CD4-positive, alpha-beta T cell treated with Interleukin-12 subunit alpha and Interleukin-12 subunit beta, for 1 hour (primary cell): ENCODE measurements at regions not wholly inside any gene's neighbourhood (a gene's known extent, or its start where the extent isn't known, plus 50 kb on each side); places are given as distances from the start of the nearest gene placed in this dataset.
A peak's percentile ranks its signal among the peaks of the same experiment; 100 is the strongest.

ENCODE experiments used
- DNase-seq: peaks from one replicate; pipeline ENCODE4 v3.0.0-alpha.2; 2020

GRCh38 chr4:89541998-89542397 is 234.4 kb upstream of the GPRIN3 start:
- no peak for DNase-seq

- DNase-seq, result no peak
These were observed 232.5 kb upstream of the GPRIN3 start for GRCh38 chr4:89539797-89540711.

- no peak for DNase-seq
These were observed 231.8 kb upstream of the GPRIN3 start for GRCh38 chr4:89539374-89539773.

GRCh38 chr4:89538886-89539285 is 231.3 kb upstream of the GPRIN3 start:
- no peak for DNase-seq

- DNase-seq, result no peak
These were observed 230.6 kb upstream of the GPRIN3 start for GRCh38 chr4:89538171-89538570.

- no peak for DNase-seq
These were observed 229.7 kb upstream of the GPRIN3 start for GRCh38 chr4:89537281-89537680.

- DNase-seq, result no peak
These were observed 227.7 kb upstream of the GPRIN3 start for GRCh38 chr4:89535251-89535650.

- DNase-seq, result no peak
These were observed 226.8 kb upstream of the GPRIN3 start for GRCh38 chr4:89534356-89534755.

GRCh38 chr4:89531932-89532640 is 224.5 kb upstream of the GPRIN3 start:
- DNase-seq, result no peak

- DNase-seq, result peak; percentile 11
These were observed 221.0 kb upstream of the GPRIN3 start for GRCh38 chr4:89528526-89529133.

- DNase-seq, result no peak
These were observed 214.2 kb upstream of the GPRIN3 start for GRCh38 chr4:89521826-89522225.

GRCh38 chr4:89519771-89520320 is 212.2 kb upstream of the GPRIN3 start:
- no peak for DNase-seq

GRCh38 chr4:89518259-89518658 is 210.7 kb upstream of the GPRIN3 start:
- DNase-seq, result no peak

- no peak for DNase-seq
These were observed 207.2 kb upstream of the GPRIN3 start for GRCh38 chr4:89514811-89515210.

- DNase-seq, result no peak
These were observed 204.2 kb upstream of the GPRIN3 start for GRCh38 chr4:89511776-89512175.

- DNase-seq, result peak; percentile 27
These were observed 202.2 kb upstream of the GPRIN3 start for GRCh38 chr4:89509708-89510281.

- no peak for DNase-seq
These were observed 199.4 kb upstream of the GPRIN3 start for GRCh38 chr4:89506866-89507491.

- DNase-seq, result no peak
These were observed 195.0 kb upstream of the GPRIN3 start for GRCh38 chr4:89502581-89502980.

GRCh38 chr4:89497517-89498308 is 190.1 kb upstream of the GPRIN3 start:
- DNase-seq, result no peak

GRCh38 chr4:89496851-89497250 is 189.3 kb upstream of the GPRIN3 start:
- DNase-seq, result no peak

GRCh38 chr4:89493367-89493766 is 185.8 kb upstream of the GPRIN3 start:
- DNase-seq, result no peak

GRCh38 chr4:89492581-89493071 is 185.0 kb upstream of the GPRIN3 start:
- no peak for DNase-seq
